ENCODE measurements at regions not wholly inside any gene's neighbourhood (a gene's known extent, or its start where the extent isn't known, plus 50 kb on each side); places are given as distances from the start of the nearest gene placed in this dataset.

- peak; percentile 20 for TF ChIP-seq CTCF (conservative IDR thresholded peaks at IDR 0.05)
- 80% methylated on average over 7 of the region's 7 CpGs; no CpG with 5 or more reads in 1 of the 2 experiments for WGBS, 2 experiments (ENCODE audit: insufficient coverage in 1 of 2, insufficient read length in 1 of 2)
- Histone ChIP-seq H3K36me3 (ENCODE audit: control insufficient read depth, insufficient read depth, low read length) (peaks cover 25% of the 10 kb centered on the region), H3K4me3 (ENCODE audit: low read length) (no peak overlapping the region), H3K27ac (ENCODE audit: low read depth, low read length) (no peak overlapping the region), H3K9ac (ENCODE audit: extremely low read depth, low read length, poor library complexity, severe bottlenecking) (no peak overlapping the region), H3K4me1 (ENCODE audit: control insufficient read depth, insufficient read depth, low read length) (peaks cover 6% of the 10 kb centered on the region), H3K9me3 (ENCODE audit: control insufficient read depth, low read length) (no peaks in the 10 kb centered on the region), H3K27me3 (ENCODE audit: control insufficient read depth, insufficient read depth, low read length, poor library complexity, severe bottlenecking) (no peaks in the 10 kb centered on the region)
- Mint-ChIP-seq H3K9me3 (no peaks in the 10 kb centered on the region), H3K4me1 (peaks cover 49% of the 10 kb centered on the region), H3K27me3 (ENCODE audit: insufficient read depth) (no peaks in the 10 kb centered on the region), H3K27ac (no peak overlapping the region), H3K4me3 (no peak overlapping the region), H3K36me3 (ENCODE audit: low read depth) (peaks cover 15% of the 10 kb centered on the region)
- no peak for DNase-seq
Observed at GRCh38 chr1:232509570-232509969, 120.4 kb downstream of the SIPA1L2 start.

- DNase-seq, result peak; percentile 57
- H3K27ac Mint-ChIP-seq, result peak overlapping the region; percentile 7
Observed at GRCh38 chr1:232508130-232508701, 121.7 kb downstream of the SIPA1L2 start.

GRCh38 chr1:232507571-232507970, 122.4 kb downstream of the SIPA1L2 start:
- H3K27ac Mint-ChIP-seq, result no peak overlapping the region
- DNase-seq, result no peak
- H3K4me1 Mint-ChIP-seq, result peaks cover 51% of the 10 kb centered on the region
- H3K27me3 Mint-ChIP-seq (ENCODE audit: insufficient read depth), result no peaks in the 10 kb centered on the region
- Histone ChIP-seq H3K4me3 (ENCODE audit: low read length) (no peak overlapping the region), H3K9ac (ENCODE audit: extremely low read depth, low read length, poor library complexity, severe bottlenecking) (no peak overlapping the region), H3K9me3 (ENCODE audit: control insufficient read depth, low read length) (no peaks in the 10 kb centered on the region), H3K27ac (ENCODE audit: low read depth, low read length) (no peak overlapping the region), H3K36me3 (ENCODE audit: control insufficient read depth, insufficient read depth, low read length) (peaks cover 6% of the 10 kb centered on the region), H3K4me1 (ENCODE audit: control insufficient read depth, insufficient read depth, low read length) (peaks cover 10% of the 10 kb centered on the region), H3K27me3 (ENCODE audit: control insufficient read depth, insufficient read depth, low read length, poor library complexity, severe bottlenecking) (no peaks in the 10 kb centered on the region)
- H3K4me3 Mint-ChIP-seq, result no peak overlapping the region
- H3K9me3 Mint-ChIP-seq, result no peaks in the 10 kb centered on the region
- WGBS, 2 experiments (ENCODE audit: insufficient coverage in 1 of 2, insufficient read length in 1 of 2), result 93 to 100% methylated on average over 1 of the region's 2 CpGs
- TF ChIP-seq CTCF (conservative IDR thresholded peaks at IDR 0.05), result no peak
- peaks cover 3% of the 10 kb centered on the region for H3K36me3 Mint-ChIP-seq (ENCODE audit: low read depth)

More at GRCh38 chr1:232508130-232508701, 121.7 kb downstream of the SIPA1L2 start:
- Histone ChIP-seq H3K9me3 (ENCODE audit: control insufficient read depth, low read length) (no peaks in the 10 kb centered on the region), H3K36me3 (ENCODE audit: control insufficient read depth, insufficient read depth, low read length) (peaks cover 11% of the 10 kb centered on the region), H3K27ac (ENCODE audit: low read depth, low read length) (no peak overlapping the region), H3K9ac (ENCODE audit: extremely low read depth, low read length, poor library complexity, severe bottlenecking) (no peak overlapping the region), H3K4me3 (ENCODE audit: low read length) (no peak overlapping the region), H3K4me1 (ENCODE audit: control insufficient read depth, insufficient read depth, low read length) (peaks cover 6% of the 10 kb centered on the region), H3K27me3 (ENCODE audit: control insufficient read depth, insufficient read depth, low read length, poor library complexity, severe bottlenecking) (no peaks in the 10 kb centered on the region)
- H3K4me3 Mint-ChIP-seq, result no peak overlapping the region
- no peaks in the 10 kb centered on the region for H3K9me3 Mint-ChIP-seq
- TF ChIP-seq CTCF (conservative IDR thresholded peaks at IDR 0.05), result peak; percentile 67
- no peaks in the 10 kb centered on the region for H3K27me3 Mint-ChIP-seq (ENCODE audit: insufficient read depth)
- WGBS, 2 experiments (ENCODE audit: insufficient coverage in 1 of 2, insufficient read length in 1 of 2), result 83 to 93% methylated on average over 2 to 9 of the region's 9 CpGs
- H3K36me3 Mint-ChIP-seq (ENCODE audit: low read depth), result peaks cover 3% of the 10 kb centered on the region
- peaks cover 50% of the 10 kb centered on the region for H3K4me1 Mint-ChIP-seq

All from endodermal cell (in vitro differentiated cells).